GM23248 (cell line): ENCODE measurements at regions not wholly inside any gene's neighbourhood (a gene's known extent, or its start where the extent isn't known, plus 50 kb on each side); places are given as distances from the start of the nearest gene placed in this dataset.

Experiments used
- DNase-seq: peaks from one replicate; pipeline ENCODE4 v3.0.0-alpha.2; 2015
- H2AFZ ChIP-seq: fragments of 200-600 bp; sonication (generic); 2 replicates; pipeline ENCODE4 v1.6.1; 2016; ENCODE audit warnings: antibody characterized with exemption
- H3F3A ChIP-seq: fragments of 200-600 bp; sonication (generic); 2 replicates; pipeline ENCODE4 v1.6.1; 2016; ENCODE audit warnings: mild to moderate bottlenecking, antibody characterized with exemption, mixed run types; ENCODE audit not compliant: insufficient read depth
- H3K27ac ChIP-seq: fragments of 200-600 bp; sonication (generic); 2 replicates; pipeline ENCODE4 v1.5.1; 2016; ENCODE audit warnings: mild to moderate bottlenecking
- H3K27me3 ChIP-seq: fragments of 200-600 bp; sonication (generic); replicated peaks from 2 replicates; pipeline ENCODE4 v1.6.1; 2016; ENCODE audit warnings: mild to moderate bottlenecking; ENCODE audit not compliant: insufficient read depth
- H3K36me3 ChIP-seq: fragments of 200-600 bp; sonication (generic); 2 replicates; pipeline ENCODE4 v1.6.1; 2016; ENCODE audit warnings: low read depth, mild to moderate bottlenecking
- H3K4me1 ChIP-seq: fragments of 200-600 bp; sonication (generic); 2 replicates; pipeline ENCODE4 v1.6.1; 2016; ENCODE audit warnings: mild to moderate bottlenecking; ENCODE audit not compliant: insufficient read depth
- H3K4me2 ChIP-seq: fragments of 200-600 bp; sonication (generic); one replicate; pipeline ENCODE4 v1.6.1; 2016; ENCODE audit warnings: mild to moderate bottlenecking; ENCODE audit not compliant: unreplicated experiment
- H3K4me3 ChIP-seq: fragments of 200-600 bp; sonication (generic); 2 replicates; pipeline ENCODE4 v1.5.1; 2016; ENCODE audit warnings: mild to moderate bottlenecking
- H3K79me2 ChIP-seq: fragments of 200-600 bp; sonication (generic); 2 replicates; pipeline ENCODE4 v1.6.1; 2016; ENCODE audit warnings: mild to moderate bottlenecking; ENCODE audit not compliant: insufficient read depth
- H3K9ac ChIP-seq: fragments of 200-600 bp; sonication (generic); 2 replicates; pipeline ENCODE4 v1.6.1; 2016; ENCODE audit warnings: mild to moderate bottlenecking
- H3K9me2 ChIP-seq: fragments of 200-600 bp; sonication (generic); 2 replicates; pipeline ENCODE4 v1.6.1; 2016; ENCODE audit warnings: mixed run types, mild to moderate bottlenecking, moderate library complexity; ENCODE audit not compliant: insufficient read depth
- H3K9me3 ChIP-seq: fragments of 200-600 bp; sonication (generic); one replicate; pipeline ENCODE4 v1.6.1; 2017; ENCODE audit warnings: low read depth
- H4K20me1 ChIP-seq: fragments of 200-600 bp; sonication (generic); 2 replicates; pipeline ENCODE4 v1.6.0; 2016; ENCODE audit not compliant: insufficient read depth
- EZH2 ChIP-seq: fragments of 200-600 bp; sonication (generic); IDR thresholded peaks from 2 replicates; pipeline ENCODE4 v1.6.1; 2018; ENCODE audit warnings: antibody characterized with exemption, mild to moderate bottlenecking; ENCODE audit not compliant: insufficient read depth, poor library complexity, severe bottlenecking
- EZH2phosphoT487 ChIP-seq: fragments of 200-600 bp; sonication (generic); IDR thresholded peaks from 2 replicates; pipeline ENCODE4 v1.6.1; 2018; ENCODE audit warnings: antibody characterized with exemption, moderate library complexity, mild to moderate bottlenecking, low read depth; ENCODE audit not compliant: insufficient read depth
- WGBS, 2 experiments: methylation state at CpG; one replicate each; pipeline ENCODE4 v1.1.6; 2015 to 2017; ENCODE audit warnings: low lambda C conversion rate in 2 of 2, low coverage in 1 of 2; ENCODE audit errors: missing lambda C conversion rate in 2 of 2; 5-methylcytosine and 5-hydroxymethylcytosine counted together
- in situ Hi-C: fragments of 300-500 bp; cut with MboI; formaldehyde crosslinking; loops from 2 replicates; pipeline ENCODE4 v1.15.0; 2020

DNA sequence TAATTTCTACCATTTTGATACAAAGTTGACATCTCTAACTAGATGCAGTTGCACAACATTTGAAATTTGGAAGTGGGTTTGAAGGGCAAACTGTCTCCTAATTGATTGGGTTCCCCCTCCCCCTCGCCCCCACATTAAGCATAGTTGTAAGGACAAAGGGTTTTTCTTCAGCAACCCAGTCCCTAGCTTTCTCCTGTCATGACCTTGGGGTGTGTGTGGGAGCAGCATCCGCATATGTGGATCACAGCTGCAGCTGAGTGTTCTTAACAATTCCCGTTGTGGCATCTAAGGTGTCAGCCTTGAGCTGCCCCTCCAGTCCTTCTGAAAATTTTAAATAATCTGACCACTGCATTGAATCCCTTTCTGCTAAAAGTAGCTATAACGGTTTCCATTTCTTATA lies 141.3 kb upstream of the CDH10 start:
- WGBS, 2 experiments, result 87 to 93% methylated on average over 4 of the region's 4 CpGs
- H3K27ac ChIP-seq, result no peak overlapping the region
- no peak overlapping the region for H3K9ac ChIP-seq
- peaks cover 38% of the 10 kb centered on the region for H3K4me1 ChIP-seq
- H3K36me3 ChIP-seq, result no peaks in the 10 kb centered on the region
- no peak for TF ChIP-seq EZH2
- TF ChIP-seq EZH2phosphoT487, result no peak
- H3K4me3 ChIP-seq, result no peak overlapping the region
- H3K9me3 ChIP-seq, result no peaks in the 10 kb centered on the region
- H3F3A ChIP-seq, result peaks cover 38% of the 10 kb centered on the region
- H3K79me2 ChIP-seq, result no peaks in the 10 kb centered on the region
- H2AFZ ChIP-seq, result no peak overlapping the region
- in situ Hi-C loops, result no loop called here
- H3K4me2 ChIP-seq, result no peak overlapping the region
- H4K20me1 ChIP-seq, result no peaks in the 10 kb centered on the region
- no peaks in the 10 kb centered on the region for H3K9me2 ChIP-seq
- no peak for DNase-seq
- H3K27me3 ChIP-seq, result no peaks in the 10 kb centered on the region

DNA sequence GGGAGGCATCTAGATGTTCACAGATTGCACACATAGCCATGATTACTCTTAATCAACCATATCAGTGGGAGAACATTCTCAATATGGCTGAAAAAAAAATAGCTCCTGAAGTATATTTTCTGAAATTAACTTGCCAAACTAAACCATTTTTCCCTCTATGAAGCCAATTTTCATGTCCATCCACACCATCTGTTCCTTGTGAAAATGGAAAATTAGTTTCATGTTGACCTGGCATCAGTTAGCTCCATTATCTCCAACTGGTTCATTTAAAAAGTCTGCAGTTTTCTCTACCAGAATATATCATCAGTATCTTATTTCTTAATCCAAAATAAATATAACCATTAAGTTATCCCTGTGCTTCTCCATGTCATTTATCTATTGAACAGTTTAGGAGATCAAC lies 138.8 kb upstream of the CDH10 start:
- Histone ChIP-seq H3K36me3 (no peaks in the 10 kb centered on the region), H3K4me2 (no peak overlapping the region), H3K9ac (no peak overlapping the region), H3K79me2 (no peaks in the 10 kb centered on the region), H3K4me1 (peaks cover 15% of the 10 kb centered on the region), H3K9me3 (no peaks in the 10 kb centered on the region), H3K27me3 (no peaks in the 10 kb centered on the region), H3F3A (peaks cover 15% of the 10 kb centered on the region; the same call in 1 of the 2 replicates), H4K20me1 (no peaks in the 10 kb centered on the region), H3K27ac (no peak overlapping the region), H3K9me2 (no peaks in the 10 kb centered on the region), H3K4me3 (no peak overlapping the region), H2AFZ (no peak overlapping the region)
- no peak for DNase-seq
- in situ Hi-C loops, result no loop called here
- TF ChIP-seq EZH2, result no peak
- TF ChIP-seq EZH2phosphoT487, result no peak

DNA sequence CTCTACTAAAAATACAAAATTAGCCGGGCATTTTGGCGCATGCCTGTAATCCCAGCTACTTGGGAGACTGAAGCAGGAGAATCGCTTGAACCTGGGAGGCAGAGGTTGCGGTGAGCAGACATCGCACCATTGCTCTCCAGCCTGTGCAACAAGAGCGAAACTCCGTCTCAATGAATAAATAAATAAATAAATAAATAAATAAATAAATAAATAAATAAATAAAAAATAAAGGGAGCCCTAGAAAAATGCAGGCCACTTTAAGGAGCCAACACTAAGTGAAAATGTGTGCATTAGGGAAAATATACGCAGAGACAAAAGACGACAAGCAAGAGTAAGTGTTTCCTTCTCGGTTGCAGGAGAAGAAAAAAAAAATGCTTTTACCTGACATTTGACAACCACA lies 132.6 kb upstream of the CDH10 start:
- 90 to 91% methylated on average over 10 of the region's 10 CpGs for WGBS, 2 experiments
- Histone ChIP-seq H3K27ac (no peak overlapping the region), H2AFZ (no peak overlapping the region), H4K20me1 (no peaks in the 10 kb centered on the region), H3K9me3 (no peaks in the 10 kb centered on the region), H3F3A (no peaks in the 10 kb centered on the region), H3K9me2 (no peaks in the 10 kb centered on the region), H3K36me3 (no peaks in the 10 kb centered on the region), H3K27me3 (no peaks in the 10 kb centered on the region), H3K79me2 (no peaks in the 10 kb centered on the region), H3K9ac (no peak overlapping the region), H3K4me1 (peaks cover 11% of the 10 kb centered on the region), H3K4me3 (no peak overlapping the region), H3K4me2 (no peak overlapping the region)
- TF ChIP-seq EZH2phosphoT487 (no peak), EZH2 (no peak)
- in situ Hi-C loops, result no loop called here
- DNase-seq, result no peak

DNA sequence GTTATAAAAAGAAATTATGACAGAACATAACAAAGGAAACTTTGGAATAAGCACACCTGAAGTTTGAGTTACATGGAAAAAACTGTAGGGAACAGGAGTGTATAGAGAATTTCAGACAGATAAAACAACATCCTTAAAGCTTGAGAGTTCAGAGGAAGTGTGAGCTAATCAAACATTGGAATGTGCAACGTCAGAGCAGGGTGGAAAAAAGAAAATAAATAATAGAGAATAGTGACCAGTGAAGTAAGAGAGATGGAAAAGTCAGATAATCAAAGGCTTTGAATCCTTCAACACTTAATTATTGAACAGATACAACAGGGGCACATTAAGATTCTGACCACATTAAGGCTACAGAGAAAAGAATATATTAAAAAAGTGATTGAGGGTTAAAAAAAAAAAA lies 128.5 kb upstream of the CDH10 start:
- H3K9me3 ChIP-seq, result no peaks in the 10 kb centered on the region
- H3K4me2 ChIP-seq, result peak overlapping the region; percentile 28
- no peaks in the 10 kb centered on the region for H3K36me3 ChIP-seq
- H3K9ac ChIP-seq, result no peak overlapping the region
- no peaks in the 10 kb centered on the region for H3K27me3 ChIP-seq
- H3K9me2 ChIP-seq, result no peaks in the 10 kb centered on the region
- no peak overlapping the region for H3K27ac ChIP-seq
- H3K4me1 ChIP-seq, result peaks cover 11% of the 10 kb centered on the region
- 16 to 21% methylated on average over 1 of the region's 1 CpG for WGBS, 2 experiments
- TF ChIP-seq EZH2, result no peak
- TF ChIP-seq EZH2phosphoT487, result no peak
- H2AFZ ChIP-seq, result peak overlapping the region; percentile 60
- no peaks in the 10 kb centered on the region for H3F3A ChIP-seq
- H3K79me2 ChIP-seq, result no peaks in the 10 kb centered on the region
- H4K20me1 ChIP-seq, result no peaks in the 10 kb centered on the region
- peak; percentile 59 for DNase-seq
- in situ Hi-C loops, result no loop called here
- no peak overlapping the region for H3K4me3 ChIP-seq

DNA sequence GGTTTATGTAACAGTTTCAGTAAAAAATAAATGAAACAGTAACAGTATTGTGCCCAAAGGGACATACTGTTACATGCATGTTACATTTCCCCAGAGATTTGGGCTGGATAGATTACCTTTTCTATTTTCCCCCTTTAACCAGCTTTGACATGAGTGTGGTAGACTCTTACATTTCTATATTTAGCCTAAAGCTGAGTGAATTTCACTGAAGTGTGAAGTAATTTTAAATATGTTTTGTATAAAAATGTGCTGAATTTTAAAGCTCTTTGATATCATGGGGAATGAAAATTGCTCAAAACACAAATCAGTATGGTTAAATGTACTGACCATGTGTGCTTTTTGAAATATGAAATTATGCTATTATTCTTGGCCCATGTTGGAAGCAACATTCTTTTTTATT lies 122.3 kb upstream of the CDH10 start:
- Histone ChIP-seq H3K4me2 (peak overlapping the region; percentile 14), H3K9me3 (no peaks in the 10 kb centered on the region), H3K27me3 (no peaks in the 10 kb centered on the region), H3K9ac (no peak overlapping the region), H3K27ac (no peak overlapping the region), H3K36me3 (no peaks in the 10 kb centered on the region), H2AFZ (no peak overlapping the region), H3K4me1 (peaks cover 8% of the 10 kb centered on the region; the same call in 1 of the 2 replicates), H3F3A (no peaks in the 10 kb centered on the region), H3K79me2 (no peaks in the 10 kb centered on the region), H3K9me2 (no peaks in the 10 kb centered on the region), H3K4me3 (no peak overlapping the region), H4K20me1 (no peaks in the 10 kb centered on the region)
- DNase-seq, result no peak
- in situ Hi-C loops, result no loop called here
- TF ChIP-seq EZH2phosphoT487 (no peak), EZH2 (no peak)
